ENCODE measurements at regions not wholly inside any gene's neighbourhood (a gene's known extent, or its start where the extent isn't known, plus 50 kb on each side); places are given as distances from the start of the nearest gene placed in this dataset.
"Not testable (repeated sequence)": the region's sequence is repeated elsewhere in the genome, so short reads cannot be mapped to it uniquely, and the experiment has no call there.

- DNase-seq (ENCODE audit: insufficient read length, low spot score) (no peak), FAIRE-seq (no peak)
- TF ChIP-seq CTCF (IDR thresholded peaks at IDR 0.05; ENCODE audit: insufficient read depth, missing control alignments), result no peak
Observed at GRCh38 chr5:15290953-15291352, 209.0 kb upstream of the FBXL7 start.

DNA sequence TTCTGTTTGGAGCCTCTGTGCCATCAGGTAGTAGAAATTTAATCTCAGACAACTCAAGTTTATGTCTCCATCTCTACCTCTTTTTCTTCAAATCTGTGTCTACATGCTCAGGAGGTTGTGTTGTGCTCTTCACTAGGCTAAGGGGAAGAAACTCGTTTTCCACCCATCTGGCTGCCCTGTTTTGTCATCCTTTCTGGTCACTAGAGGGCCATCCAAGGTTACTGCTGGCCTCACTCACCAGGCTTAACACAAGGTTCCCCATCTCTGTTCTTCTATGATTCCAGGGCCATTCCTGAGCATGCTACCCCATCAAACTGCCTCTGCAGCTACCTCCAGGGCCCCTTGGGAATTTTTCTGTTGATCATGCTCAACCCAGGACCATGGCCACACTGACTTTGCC, 213.3 kb upstream of the FBXL7 start:
- FAIRE-seq (no peak), DNase-seq (ENCODE audit: insufficient read length, low spot score) (no peak)
- no peak for TF ChIP-seq CTCF (IDR thresholded peaks at IDR 0.05; ENCODE audit: insufficient read depth, missing control alignments)

DNA sequence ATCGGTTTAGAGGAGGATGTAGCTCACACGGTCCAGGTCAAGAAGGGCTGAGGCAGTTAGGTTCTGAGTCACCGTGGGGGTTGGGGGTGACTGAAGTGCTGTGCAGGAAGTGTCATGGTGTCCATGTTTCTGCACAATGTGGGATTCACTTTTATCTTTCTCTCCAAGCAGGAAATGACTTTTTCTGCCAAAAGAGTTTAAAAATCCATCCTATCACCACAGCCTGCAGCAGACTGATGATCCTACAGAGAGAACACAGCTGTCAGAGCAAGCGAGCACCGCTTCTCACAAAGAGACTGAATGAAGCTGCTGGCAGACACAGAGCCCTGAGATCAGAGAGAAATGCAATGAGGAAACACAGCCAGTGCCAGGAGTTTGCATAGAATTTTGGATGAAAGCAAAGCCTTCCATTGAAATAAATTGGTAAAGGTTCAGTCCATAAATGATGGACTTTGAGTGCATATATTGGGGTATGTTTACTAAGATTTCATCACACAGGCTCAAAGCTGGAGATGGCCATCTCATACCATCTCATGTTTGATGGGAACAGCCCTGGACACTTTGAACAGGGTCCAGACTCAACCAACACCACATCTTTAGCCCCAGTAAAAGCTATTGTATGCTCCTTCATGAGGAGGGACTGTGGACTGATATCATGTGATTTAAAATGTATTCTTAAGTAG, 213.9 kb upstream of the FBXL7 start:
- TF ChIP-seq CTCF (IDR thresholded peaks at IDR 0.05; ENCODE audit: insufficient read depth, missing control alignments), result no peak
- FAIRE-seq (no peak), DNase-seq (ENCODE audit: insufficient read length, low spot score) (no peak)

DNA sequence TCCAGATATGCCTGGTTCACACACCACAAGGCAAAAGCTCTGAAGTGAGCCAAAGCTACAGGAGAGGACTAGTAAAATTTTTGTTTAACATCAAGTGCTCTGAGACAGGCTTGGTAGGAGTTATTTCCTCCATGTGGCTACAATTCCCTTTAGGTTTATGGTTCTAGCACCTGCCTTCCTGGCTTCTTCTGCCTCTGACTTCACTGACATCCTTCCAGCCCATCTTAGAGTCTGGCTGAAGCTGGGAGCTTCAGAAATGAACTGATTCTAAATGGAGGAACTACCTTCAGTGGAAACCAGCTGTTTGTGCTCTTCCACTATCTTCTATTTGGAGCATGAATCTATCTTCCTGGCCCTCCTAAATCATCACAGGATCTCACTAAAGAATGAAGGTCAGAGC, 215.3 kb upstream of the FBXL7 start:
- TF ChIP-seq CTCF (IDR thresholded peaks at IDR 0.05; ENCODE audit: insufficient read depth, missing control alignments), result no peak
- FAIRE-seq, result no peak
- DNase-seq (ENCODE audit: insufficient read length, low spot score), result no peak

DNA sequence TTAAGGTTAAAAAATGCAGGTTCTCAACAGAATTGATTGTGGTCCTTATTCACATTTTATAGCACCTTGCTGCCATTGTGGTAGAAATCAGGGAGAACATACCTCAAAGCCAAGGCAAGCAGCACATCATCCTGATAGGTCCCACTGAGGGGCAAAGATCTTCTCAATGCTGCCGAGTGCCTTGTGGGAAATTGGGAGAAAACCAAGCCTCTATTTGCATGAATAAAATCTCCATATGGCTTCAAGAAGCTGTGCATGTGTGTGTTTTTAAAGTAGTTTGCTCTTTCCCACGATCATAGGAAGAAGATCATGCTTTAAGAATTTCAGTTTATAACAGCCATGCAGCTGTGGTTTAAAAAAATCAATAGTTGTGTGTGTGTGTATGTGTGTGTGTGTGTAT, 216.9 kb upstream of the FBXL7 start:
- DNase-seq (ENCODE audit: insufficient read length, low spot score), result no peak
- TF ChIP-seq CTCF (IDR thresholded peaks at IDR 0.05; ENCODE audit: insufficient read depth, missing control alignments), result no peak
- no peak for FAIRE-seq

- no peak for DNase-seq (ENCODE audit: insufficient read length, low spot score)
- no peak for FAIRE-seq
- TF ChIP-seq CTCF (IDR thresholded peaks at IDR 0.05; ENCODE audit: insufficient read depth, missing control alignments), result no peak
Observed at GRCh38 chr5:15282611-15283010, 217.4 kb upstream of the FBXL7 start.

DNA sequence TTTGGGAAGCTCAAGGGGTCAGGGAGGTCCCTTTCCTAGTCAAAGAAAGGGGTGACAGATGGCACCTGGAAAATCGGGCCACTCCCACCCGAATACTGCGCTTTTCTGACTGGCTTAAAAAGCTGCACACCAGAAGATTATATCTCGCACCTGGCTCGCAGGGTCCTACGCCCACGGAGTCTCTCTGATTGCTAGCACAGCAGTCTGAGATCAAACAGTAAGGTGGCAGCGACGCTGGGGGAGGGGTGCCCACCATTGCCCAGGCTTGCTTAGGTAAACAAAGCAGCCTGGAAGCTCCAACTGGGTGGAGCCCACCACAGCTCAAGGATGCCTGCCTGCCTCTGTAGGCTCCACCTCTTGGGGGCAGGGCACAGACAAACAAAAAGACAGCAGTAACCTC, 228.4 kb upstream of the FBXL7 start:
- DNase-seq (ENCODE audit: insufficient read length, low spot score), result not testable (repeated sequence)

DNA sequence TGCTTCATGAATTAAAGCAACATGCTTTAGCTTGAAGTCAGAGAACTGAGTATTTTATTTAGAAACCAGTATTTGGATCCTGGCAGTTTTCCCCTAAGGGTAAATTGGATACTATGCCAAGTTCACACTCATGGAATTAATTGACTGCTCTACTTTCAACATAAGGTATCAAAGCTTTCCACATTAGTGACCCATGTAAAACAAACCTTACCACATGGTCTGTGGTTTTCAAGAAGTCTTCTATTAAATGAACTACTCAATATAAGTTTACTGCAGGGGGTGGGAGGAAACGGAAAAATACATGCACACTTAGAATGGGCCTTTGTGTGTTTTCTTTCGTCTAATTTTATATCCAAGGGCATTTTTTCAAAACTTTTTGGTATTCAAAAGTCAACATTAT, 232.0 kb upstream of the FBXL7 start:
- no peak for TF ChIP-seq CTCF (IDR thresholded peaks at IDR 0.05; ENCODE audit: insufficient read depth, missing control alignments)
- DNase-seq (ENCODE audit: insufficient read length, low spot score) (no peak), FAIRE-seq (no peak)

More for the DNA sequence above, 228.4 kb upstream of the FBXL7 start:
- not testable (repeated sequence) for FAIRE-seq
